CD4-positive, alpha-beta T cell treated with Interleukin-1 beta for 1 hour (primary cell): ENCODE measurements at regions not wholly inside any gene's neighbourhood (a gene's known extent, or its start where the extent isn't known, plus 50 kb on each side); places are given as distances from the start of the nearest gene placed in this dataset.

Experiments
- DNase-seq, 2 donors: peaks; one replicate each; pipeline ENCODE4 v3.0.0-alpha.2; 2020 to 2022

DNA sequence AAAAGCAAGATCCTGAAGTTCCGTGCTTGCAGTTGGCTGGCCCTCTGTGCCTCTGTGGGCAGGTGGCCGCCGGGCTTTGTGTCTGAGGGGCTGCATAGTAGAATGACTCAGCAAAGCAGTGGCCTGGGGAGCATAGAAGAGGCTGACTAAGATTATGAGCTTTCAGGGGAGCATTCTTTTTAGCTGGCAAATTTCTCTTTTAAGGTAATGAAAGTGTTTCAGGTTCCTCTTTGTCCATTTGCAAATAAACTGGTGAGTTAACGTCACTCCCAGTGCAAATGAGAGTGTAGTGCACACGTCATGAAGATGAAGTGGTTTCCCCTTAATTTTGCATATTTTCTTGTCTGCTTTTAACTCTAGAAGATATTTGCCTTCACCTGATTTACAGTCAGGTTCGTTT, 98.6 kb downstream of the BCL2L11 start:
- peak in 1 of 2 donors; percentile 17 for DNase-seq

DNA sequence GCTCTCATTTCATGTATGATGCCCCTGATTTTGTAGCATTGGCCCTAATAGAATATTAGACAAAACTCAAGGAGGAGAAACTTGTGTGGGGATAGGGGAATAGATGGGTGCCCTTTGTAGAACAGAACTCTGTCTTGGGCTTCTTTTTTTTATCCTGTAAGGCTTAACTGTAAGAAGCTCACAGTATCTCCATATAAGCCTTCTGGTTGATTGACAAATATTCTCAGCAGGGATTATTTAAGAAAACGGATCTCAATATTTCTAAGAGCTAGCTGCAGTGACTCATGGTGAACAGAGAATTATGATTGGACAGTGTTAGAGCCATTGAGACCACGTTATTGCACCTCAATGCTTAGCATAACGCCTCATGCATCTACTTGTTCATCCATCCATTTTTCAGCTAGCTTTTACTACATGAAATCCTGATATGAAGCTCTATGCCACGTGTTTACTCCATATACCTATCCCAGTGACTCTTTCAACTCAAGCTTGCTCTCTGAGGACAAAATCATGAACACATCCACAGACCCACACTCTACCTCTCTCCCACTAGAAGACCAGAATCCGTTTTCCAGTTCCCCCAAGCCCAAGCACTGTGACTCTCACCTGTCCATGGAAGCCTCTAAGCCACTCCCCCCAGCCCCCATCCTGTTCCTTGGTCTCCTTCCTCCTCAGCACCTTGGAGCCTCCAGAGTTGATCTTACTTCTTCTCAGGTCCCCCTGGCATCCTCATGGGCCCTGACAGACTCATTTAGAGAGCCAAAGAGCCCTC, 99.2 kb downstream of the BCL2L11 start:
- DNase-seq = no peak

DNA sequence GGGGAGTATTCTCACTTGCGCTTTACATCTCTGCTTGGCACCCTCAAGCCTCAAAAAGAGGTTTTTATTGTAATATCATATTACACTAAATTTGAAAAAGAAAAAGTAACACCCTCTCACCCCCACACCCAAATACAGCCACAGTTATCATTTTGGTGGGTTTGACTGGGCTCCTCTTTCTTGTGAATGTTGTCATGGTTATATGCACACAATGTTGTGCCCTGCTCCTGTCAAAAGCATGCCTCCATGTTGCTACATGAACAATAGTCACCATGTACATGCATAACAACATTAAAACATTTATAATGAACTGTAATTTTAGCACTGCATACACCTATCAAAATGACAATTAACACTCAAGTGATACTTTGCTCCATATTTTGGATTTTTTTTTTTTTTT, 100.2 kb downstream of the BCL2L11 start:
- DNase-seq = no peak

DNA sequence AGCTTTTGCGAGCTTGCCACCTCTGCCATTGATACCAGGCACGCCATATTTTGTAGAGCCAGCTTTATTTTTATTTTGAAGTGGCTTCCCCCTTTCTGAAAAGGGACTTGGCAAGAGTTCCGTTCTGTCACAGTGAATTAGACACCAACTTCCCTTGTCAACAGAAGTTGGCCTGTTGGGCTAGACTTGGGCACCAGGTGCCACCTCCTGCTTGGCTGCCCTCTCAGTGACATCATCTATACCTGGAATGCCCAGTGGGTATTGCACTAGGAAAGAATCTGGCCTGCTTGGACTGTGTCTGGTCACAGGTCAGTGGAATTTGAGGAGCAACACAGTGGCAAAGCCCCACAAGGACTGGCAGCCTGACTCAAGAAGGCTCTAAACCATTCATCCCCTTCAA, 101.0 kb downstream of the BCL2L11 start:
- peak in 1 of 2 donors; percentile 7 for DNase-seq

DNA sequence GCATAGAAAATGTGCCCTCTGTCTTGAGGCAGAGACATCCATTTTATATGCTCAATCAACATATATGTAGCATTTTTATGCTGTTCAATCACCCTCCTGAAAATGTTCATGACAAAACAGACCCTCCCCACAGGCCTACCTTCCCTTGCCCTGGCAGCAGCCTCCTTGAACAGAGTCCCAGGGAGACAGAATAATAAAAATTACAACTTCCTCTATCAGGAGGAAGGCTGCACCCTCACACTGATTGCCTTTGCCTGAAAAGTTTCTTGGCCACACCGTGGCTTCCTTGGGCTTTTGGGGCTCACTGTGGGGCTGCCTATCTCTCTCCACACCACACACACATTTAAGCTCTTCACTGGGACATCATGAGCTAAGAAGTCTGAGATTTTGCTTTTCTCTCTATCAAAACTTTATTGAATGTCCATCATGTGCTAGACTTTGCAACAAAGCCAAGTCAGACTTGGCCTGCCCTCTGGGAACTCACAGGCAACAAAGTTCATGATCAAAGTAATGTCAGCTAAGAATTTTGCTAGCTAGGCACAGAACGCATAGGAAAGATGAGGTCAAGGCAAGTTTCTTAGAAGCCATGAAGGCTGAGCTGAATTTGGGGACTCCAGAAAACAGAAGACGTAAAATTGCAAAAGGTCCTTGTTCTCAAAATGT, 101.6 kb downstream of the BCL2L11 start:
- no peak for DNase-seq

DNA sequence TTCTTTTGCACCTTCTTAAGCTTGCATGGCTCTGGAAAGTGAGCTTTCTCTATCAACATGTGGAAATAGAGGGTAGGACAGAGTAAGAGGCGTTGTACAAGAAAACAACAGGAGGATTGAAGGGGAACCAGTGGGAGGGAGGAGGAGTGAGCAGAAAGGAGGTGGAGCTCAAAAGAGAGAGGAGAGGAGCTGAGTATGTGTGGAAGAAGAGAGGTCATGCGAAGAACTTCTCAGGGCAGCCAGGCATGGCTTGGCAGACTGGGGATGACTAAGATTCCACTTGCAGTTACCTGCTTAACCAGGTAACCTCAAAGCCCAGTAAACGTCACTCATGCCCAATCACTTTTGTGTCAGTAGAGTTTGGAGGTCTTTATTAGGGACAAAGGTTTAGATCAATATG, 105.1 kb downstream of the BCL2L11 start:
- no peak for DNase-seq

DNA sequence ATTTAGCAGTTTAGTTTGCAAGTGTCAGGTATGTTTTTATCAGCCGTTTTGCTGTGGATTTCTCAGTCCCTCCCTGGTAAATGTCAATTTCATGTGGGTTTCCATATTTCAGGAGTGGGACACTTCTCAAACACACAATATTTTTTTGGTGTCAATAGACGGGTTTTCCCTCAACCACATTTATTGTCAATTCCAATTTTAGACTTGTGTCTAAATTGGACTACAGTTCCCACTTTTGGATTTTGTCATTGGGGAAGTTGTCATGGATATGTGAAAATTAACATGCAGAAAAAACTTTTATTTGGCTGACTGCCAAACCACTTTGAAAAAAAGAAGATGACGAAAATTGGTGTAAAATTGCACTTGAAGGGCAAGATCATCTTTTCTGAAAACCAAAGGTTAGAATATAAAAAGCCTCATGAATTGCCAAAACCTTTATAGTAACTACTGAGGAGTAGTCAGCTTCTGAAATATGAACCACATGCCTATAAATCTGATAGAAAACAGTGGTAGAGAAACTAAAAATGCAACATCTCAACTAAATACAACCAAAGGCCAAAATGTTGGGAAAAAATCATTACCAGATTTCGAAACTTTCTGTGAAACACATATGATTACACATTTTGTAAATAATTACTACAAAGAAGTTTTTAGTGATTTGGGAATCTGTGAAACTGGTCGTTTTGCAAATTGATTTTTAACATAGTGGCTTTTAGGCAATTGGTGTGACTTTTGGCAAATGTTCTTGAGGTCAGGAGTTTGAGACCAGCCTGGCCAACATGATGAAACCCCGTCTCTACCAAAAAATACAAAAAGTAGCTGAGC, 106.4 kb downstream of the BCL2L11 start:
- peak in 1 of 2 donors; percentile 17 for DNase-seq

DNA sequence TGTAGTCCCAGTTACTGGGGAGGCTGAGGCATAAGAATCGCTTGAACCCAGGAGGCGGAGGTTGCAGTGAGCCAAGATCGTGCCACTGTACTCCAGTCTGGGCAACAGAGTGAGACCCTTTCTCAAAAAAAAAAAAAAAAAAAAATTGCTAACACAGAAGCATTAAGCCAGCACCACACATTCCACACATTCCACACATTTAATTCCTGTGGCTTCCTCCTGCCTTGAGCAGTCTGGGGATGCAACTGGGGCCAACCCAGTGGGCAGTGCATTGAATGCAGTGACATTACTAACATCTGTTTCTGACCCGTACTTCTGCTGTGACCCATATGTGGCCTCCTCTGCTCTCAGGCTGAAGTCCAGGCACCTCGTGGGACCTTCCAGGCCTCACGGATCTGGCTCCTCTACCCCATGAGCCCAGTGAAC, 107.0 kb downstream of the BCL2L11 start:
- no peak for DNase-seq

DNA sequence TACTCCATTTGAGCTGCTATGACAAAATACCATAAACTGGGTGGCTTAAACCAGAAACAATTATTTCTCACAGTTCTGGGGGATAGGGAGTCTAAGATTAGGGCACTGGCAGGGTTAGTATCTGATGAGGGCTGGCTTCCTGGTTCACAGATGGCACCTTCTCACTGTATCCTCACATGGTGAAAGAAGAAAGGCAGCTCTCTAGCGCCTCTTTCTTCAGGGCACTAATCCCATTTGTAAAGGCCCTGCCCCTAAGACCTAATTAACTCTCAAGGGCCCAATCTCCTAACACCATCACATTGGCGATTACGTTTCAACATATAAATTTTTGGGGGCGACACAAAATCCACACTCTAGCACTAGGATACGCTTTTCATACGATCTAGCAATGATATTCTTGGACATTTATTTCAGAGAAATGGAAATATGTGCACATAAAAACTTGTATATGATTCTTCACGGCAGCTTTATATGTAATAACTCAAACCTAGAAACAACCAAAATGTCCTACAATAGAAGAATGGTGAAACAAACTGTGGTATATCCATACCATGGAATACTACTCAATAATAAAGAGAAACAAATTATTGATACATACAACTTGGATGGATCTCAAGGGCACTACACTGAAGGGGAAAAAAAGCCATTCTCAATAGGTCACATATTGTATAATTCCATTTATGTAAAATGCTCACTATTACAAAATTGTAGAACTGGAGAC, 111.0 kb downstream of the BCL2L11 start:
- no peak for DNase-seq

DNA sequence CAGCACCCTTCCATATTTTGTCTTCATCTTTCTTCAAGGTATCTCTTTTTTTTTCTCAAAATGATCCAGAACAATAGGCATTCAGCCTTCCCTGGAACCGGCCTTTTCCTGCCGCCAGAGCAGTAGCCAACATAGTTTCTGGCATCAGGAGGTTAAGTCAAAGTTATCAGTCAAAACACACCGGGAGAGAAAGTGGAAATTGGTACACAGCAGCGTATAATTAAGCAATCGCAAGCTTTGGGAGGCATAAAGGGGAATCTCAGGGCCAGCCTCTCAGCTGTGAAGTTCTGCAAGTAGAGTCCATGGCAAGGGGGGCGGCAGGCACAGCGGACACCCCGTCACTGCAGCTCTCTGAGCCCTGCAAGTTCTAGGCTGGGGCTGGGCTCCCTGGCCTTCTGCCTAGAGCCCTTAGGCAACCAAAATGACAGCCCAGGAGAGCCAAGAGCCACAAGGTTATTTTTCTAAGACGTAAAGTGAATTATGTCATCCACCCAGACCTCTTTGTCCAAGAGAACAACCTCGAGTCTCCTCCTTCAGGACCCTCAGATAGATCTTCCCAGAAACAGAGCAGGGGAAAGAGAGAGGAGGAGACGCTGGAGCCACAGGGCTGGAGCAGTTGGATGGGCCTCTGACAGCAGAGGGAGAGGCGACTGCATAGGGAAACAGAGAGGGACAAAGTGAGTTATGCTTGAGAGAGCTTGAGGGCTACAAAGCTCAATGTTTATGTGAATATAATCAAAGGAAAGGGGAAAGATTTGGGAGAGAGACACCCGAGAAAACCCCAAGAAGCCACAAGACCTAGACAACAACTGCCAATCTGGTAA, 114.7 kb downstream of the BCL2L11 start:
- no peak for DNase-seq

DNA sequence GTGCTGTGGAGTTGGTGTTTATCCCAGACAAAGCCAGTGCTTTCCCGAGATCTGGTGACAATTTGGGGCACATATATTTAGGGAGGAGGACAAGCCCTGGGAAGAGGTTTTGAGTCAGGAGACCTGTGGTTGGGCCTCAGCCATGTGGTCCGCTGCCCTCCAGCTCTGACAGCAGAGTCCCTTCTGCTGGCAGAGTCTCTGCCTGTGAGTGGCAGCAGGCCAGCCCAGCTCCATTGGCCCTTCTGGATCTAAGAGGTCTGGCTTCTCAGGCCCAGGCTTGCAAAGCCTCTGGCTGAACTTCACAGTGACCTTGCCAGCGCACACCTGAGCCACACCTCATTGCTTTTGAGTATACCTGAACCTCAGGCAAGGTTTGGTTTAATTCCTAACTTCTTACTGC, 115.3 kb downstream of the BCL2L11 start:
- no peak for DNase-seq

DNA sequence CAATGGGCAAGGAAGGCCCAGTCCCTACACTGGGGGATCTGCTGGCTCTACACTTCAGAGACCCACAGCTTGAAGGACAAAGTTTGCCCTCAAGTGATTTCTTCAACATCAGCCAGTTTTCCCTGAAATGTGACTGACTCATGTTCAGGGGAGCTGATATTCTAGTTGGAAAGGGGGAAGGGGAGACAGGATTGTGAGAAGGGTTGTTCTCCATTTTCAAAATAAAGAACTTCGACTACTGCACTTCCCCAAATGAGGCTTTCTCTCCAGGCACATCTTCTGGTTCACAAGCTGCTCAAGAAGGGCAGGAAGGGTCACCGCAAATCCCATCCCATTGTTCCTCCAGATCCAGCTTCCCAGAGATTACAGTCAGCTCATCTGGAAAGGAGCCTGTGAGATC, 117.6 kb downstream of the BCL2L11 start:
- no peak for DNase-seq

DNA sequence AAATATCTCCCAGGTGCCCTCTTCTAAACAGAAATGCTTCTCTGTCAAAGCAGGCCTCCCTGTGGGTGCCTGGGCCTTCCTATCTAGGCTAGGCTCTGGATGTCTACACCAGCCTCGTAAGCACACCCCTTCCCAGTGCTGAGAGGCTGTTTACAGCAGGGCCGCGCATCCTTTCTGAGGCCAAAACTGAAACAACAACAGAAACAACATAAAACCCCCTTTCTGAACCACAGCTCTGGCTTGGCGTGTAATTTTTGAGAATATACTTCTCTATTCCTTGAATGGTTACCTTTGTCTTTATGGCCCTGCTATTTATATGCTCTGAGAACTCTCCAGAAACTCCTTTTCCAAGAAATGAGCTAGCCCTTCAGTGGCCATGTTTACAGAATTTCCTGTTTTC, 118.4 kb downstream of the BCL2L11 start:
- DNase-seq = no peak

DNA sequence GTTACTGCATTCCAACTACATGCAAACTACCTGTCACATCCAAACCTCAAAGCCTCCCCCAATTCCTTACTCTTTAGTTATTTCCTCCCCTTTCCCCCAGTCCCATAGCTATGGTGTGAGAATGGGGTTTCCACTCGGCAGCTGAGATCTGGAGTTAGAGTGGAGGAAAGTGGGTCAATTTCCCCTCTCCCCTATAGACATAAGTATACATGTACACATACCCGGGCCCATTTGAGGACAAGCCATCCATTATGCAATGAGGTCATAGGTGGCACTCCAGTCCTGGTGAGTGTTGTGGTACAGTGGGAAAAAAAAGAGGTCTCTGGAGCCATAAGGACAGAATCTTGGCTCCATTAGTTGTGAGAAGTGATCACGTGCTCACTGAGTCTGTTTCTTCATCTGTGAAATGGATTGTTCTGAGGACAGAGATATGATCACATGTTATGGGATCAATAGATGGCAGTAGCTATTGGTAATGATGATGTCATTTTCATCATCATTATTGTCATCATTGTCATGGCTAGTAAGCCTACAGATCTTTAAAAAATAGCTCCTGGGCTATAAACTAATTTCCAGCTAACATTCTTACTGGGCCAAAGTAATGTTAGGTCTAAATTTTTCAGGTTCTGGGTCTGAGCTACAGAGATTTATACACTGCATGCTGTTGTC, 119.0 kb downstream of the BCL2L11 start:
- no peak for DNase-seq

DNA sequence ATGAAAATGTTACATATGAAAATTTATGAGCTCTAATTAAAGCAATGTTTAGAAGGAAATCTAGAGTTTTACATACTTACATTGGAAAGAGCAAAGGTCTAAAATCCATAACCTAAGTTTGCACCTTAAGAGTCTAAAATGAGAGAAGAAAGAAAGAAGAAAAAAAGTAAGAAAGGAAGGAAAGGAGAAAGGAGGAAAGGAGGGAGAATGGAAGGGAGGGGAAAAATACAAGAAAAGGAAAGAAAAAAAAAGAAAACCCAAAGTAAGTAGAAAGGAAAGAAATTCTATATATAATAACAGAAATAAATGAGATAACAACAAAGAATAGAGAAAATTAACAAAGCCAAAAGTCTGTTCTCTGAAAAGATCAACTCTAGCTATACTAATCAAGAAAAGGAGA, 122.6 kb downstream of the BCL2L11 start:
- DNase-seq = no peak

DNA sequence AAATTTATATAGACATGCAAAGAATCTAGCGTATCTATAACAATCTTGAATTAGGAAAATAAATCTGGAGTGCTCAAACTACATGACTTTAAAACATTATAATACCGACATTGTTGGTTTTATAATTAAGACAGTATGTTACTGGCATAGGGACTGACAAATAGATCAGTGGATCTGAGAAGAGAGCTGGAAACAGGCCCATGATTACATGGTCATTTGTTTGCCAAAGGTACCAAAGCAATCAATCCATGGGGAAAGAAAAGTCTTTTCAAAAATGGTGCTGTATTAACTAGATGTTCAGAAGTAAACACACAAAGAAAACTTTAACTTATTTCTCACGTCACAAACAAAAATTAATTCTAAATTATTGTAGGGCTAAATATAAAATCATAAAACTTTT, 124.2 kb downstream of the BCL2L11 start:
- no peak for DNase-seq

DNA sequence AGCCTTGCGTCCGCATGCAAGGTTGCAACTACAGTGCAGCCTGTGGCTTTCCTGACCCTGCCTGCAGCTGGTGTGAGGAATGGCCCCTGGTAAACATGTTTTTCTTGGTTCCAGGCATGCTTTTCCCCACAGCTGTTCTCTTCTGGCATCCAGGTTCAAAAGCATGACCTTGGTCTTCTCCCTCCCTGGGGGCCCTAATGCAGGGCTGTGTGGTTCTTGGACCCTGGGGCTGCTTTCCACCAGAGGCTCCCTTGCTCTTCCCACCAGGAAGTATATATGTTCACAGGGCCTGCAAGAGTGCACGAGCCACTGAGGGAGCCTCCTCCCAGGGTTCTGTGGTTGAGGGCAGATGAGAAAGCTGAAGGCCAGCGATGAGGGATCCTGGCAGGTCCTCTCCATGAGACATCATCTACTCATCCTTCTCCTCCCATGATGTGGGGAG, 125.9 kb downstream of the BCL2L11 start:
- no peak for DNase-seq

DNA sequence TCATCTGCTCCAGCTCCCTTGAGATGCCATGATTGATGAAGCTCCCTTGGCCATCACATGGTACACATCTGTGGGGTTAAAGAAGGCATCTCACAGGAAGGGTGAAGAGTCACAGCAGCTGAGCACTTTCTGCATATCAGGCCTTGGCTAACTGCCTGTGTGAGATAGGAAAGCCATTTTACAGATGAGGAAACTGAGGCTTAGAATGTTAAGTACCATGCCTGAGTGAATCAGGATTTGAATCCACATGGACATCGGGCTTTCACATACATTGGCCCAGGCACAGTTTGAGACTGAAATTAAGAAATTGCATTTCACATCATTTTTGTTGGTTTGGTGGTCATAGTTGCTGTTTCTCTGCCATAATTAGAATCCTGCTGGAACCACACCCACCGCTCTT, 126.8 kb downstream of the BCL2L11 start:
- DNase-seq = no peak

DNA sequence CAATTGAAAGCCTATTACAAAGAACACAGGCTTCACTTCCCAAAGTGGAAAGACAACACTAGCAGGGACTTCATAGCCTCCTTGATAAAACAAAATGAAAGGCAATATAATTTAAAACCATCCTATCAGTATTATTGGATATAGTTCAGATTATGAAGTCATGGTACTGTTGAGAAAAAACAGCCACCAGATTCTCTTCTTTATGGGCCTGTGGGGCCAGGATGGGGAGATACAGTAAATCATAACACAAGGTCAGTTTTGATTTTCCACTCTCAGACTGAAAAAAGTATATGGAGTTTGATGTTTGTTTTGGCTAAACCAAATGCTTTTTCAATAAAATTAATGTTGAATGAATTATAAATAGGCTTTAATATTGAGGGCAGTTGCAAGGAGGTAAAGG, 129.1 kb downstream of the BCL2L11 start:
- DNase-seq = no peak

DNA sequence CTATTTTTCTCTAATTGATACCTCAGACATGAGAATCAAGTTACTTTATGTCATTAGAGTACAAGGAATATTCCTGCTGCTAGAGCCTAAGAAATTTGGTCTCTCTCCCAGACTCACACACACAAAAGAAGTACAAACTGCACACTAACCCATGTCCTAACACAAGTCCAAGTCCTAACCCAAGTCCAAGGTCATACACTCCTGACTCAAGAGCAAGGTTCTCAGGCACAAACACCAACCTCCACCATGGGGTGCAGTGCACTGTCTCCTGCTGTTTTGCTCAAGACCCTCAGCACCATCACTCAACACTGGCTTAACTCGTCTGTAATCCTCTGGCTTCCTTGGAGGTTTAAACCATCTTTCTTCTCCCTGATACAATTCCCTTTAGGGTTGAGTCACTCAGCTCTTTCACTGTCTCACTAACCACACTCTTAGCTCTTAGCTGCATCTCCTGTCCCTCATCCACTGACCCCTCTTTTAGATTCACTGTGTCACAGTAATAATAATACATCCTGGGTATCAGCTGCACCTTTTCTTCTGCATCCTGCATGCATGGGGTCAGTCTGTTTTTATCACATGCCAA, 129.8 kb downstream of the BCL2L11 start:
- DNase-seq = no peak

DNA sequence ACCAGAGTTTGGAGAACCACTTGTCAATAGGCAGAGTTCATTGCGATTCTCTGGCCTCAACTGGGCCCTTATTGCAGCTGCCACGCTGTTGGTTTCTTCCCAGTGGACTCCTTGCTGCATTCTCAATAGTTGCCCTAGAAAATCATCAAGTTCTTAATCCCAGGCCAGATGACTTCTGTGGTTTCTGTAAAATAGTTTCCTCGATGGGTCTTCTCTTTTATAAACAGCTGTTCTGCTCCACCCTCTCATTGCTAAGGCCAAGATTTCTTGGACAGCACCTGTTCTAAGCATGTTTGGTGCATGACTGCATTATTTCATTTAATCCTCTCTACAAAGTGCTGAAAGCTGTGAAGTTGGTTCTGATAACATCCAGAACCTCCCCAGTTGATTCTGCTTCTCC, 131.0 kb downstream of the BCL2L11 start:
- DNase-seq = no peak
